ENCODE measurements at regions not wholly inside any gene's neighbourhood (a gene's known extent, or its start where the extent isn't known, plus 50 kb on each side); places are given as distances from the start of the nearest gene placed in this dataset.

- TF ChIP-seq EZH2 (IDR thresholded peaks at IDR 0.05; ENCODE audit: insufficient read depth, poor library complexity, severe bottlenecking) (no peak), EZH2phosphoT487 (IDR thresholded peaks at IDR 0.05; ENCODE audit: insufficient read depth, low read depth) (no peak)
Observed at GRCh38 chr12:114933428-114934160, 249.6 kb upstream of the TBX3 start.

All from GM23248 (cell line).